Hematopoietic multipotent progenitor cell treated with erythropoietin and hydrocortisone succinate and interleukin-3 and kit ligand, for 15 days (in vitro differentiated cells): ENCODE measurements at regions not wholly inside any gene's neighbourhood (a gene's known extent, or its start where the extent isn't known, plus 50 kb on each side); places are given as distances from the start of the nearest gene placed in this dataset.
"Not testable (repeated sequence)": the region's sequence is repeated elsewhere in the genome, so short reads cannot be mapped to it uniquely, and the experiment has no call there.

Source experiments
- DNase-seq: peaks from one replicate; pipeline ENCODE4 v3.0.0-alpha.2; 2015; ENCODE audit warnings: low spot score

DNA sequence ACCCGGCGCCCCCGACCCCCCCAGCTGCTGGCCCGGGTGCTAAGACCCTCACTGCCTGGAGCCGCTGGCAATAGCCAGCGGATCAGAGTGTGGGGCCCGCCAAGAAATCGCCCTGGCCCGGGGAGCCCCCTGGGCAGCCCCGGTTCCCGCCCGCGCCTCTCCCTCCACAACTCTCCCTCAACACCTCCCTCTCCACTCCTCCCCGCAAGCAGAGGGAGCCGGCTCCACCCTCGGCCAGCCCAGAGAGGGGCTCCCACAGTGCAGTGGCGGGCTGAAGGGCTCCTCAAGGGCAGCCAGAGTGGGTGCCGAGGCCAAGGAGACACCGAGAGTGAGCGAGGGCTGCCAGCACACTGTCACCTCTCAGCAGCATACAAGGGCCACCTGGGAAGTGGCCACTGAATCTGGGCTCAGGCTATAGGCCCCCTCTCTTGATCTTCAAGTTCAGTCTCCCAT lies 385.5 kb downstream of the SEC14L1 start:
- no peak for DNase-seq

GRCh38 chr17:77526728-77527350 lies 386.1 kb downstream of the SEC14L1 start:
- no peak for DNase-seq

DNA sequence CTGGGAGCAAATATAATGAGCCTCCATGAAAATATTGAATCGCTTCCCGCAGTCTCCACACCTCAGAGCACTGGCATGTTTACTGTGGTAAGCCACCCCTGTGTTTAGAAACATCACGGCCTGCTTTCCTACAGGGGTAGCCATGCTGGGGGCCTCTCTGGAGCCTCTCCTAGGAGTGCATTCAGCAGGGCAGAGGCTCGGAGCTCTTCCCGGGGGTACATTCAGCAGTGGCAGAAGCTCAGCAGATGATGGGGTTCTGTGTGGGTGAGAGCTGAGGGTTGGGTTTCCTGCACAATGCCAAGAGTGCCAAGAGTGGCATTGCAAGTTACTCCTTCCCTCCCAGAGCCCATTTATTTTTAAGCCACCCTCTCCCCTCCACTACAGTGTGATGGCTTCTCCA lies 386.6 kb downstream of the SEC14L1 start:
- no peak for DNase-seq

- DNase-seq = no peak
These were observed 387.2 kb downstream of the SEC14L1 start for GRCh38 chr17:77527836-77528505.

GRCh38 chr17:77528516-77529327 lies 388.0 kb downstream of the SEC14L1 start:
- no peak for DNase-seq

DNA sequence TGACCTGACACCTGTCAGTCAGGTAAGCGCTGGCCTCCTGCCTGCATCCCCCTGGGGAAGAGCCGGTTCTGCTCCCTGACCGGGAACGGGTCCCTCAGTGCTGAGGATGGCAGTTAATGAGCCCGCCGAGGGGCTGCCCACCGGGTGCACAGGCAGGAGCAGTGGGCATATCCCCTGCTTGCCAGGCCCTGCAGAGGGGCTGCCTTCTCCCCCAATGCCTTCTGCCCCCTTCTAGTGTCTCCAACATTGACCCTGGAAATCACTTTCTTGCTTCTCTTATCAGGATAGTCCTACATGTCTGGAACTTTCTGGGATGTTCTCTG lies 388.5 kb downstream of the SEC14L1 start:
- no peak for DNase-seq

- no peak for DNase-seq
These were observed 389.8 kb downstream of the SEC14L1 start for GRCh38 chr17:77530591-77530990.

DNA sequence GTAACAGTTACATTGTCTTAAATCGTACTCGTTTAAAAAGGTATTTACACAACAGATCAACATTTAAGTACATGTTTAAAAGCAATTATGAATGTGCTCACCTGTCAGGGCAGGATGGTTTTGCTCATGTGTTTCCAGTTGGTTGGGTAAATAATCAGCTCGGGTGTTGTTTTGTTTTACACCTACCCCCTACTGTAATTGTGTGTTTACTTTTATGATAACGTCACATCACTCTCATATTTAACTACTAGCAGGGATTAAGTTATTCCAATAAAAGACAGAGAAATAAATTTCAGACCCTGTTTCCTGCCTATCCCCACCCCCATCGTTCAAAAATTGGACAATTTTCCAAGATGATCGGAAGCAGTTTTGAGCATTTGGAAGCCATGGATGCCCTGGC lies 390.2 kb downstream of the SEC14L1 start:
- no peak for DNase-seq

GRCh38 chr17:77531641-77532040 lies 390.9 kb downstream of the SEC14L1 start:
- DNase-seq = no peak

- not testable (repeated sequence) for DNase-seq
These were observed 392.9 kb downstream of the SEC14L1 start for GRCh38 chr17:77533697-77534096.

GRCh38 chr17:77534137-77534536 lies 393.4 kb downstream of the SEC14L1 start:
- no peak for DNase-seq

DNA sequence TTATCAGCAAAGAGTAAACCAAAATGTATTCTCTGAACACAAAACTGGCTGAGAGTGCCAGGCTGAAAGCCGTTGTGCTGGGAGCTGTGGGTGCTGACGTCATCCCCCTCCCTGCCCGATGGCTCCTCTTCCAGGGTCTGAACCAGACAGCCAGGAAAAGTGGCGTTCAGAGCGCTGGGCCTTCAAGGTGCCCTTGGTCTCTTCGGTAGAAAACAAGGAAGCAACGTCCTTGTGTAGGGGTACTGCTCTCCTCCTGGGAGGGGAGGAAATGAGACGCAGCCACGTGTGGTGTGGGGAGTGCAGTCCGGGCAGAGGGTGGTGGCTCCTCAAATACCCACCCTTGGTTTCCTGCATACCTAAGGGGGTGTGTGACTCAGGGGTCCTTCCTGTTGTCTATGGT lies 394.7 kb downstream of the SEC14L1 start:
- no peak for DNase-seq

- DNase-seq = no peak
These were observed 395.1 kb downstream of the SEC14L1 start for GRCh38 chr17:77535892-77536291.

- no peak for DNase-seq
These were observed 396.8 kb downstream of the SEC14L1 start for GRCh38 chr17:77537566-77537965.

- DNase-seq = no peak
These were observed 399.8 kb downstream of the SEC14L1 start for GRCh38 chr17:77540531-77540930.

GRCh38 chr17:77540975-77541374 lies 400.2 kb downstream of the SEC14L1 start:
- no peak for DNase-seq

DNA sequence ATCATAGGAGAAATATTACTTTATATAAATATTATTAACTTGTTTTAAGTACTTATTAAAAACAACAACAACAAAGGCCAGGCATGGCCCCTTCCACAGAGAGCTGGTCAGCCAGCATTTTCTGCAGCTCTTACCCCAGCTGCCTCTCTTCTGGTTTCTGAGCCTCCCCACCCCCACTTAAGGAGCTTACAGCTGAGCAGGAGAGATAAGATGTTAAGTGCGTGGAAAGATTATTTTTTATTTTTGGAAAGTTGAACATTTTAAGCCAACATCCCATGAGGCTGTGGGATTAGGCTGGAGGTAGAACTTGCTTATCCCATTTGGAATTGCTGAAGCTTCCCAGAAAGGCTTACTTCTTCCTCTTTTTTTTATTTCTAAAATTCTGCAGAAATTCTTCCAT lies 401.2 kb downstream of the SEC14L1 start:
- peak; percentile 72 for DNase-seq

DNA sequence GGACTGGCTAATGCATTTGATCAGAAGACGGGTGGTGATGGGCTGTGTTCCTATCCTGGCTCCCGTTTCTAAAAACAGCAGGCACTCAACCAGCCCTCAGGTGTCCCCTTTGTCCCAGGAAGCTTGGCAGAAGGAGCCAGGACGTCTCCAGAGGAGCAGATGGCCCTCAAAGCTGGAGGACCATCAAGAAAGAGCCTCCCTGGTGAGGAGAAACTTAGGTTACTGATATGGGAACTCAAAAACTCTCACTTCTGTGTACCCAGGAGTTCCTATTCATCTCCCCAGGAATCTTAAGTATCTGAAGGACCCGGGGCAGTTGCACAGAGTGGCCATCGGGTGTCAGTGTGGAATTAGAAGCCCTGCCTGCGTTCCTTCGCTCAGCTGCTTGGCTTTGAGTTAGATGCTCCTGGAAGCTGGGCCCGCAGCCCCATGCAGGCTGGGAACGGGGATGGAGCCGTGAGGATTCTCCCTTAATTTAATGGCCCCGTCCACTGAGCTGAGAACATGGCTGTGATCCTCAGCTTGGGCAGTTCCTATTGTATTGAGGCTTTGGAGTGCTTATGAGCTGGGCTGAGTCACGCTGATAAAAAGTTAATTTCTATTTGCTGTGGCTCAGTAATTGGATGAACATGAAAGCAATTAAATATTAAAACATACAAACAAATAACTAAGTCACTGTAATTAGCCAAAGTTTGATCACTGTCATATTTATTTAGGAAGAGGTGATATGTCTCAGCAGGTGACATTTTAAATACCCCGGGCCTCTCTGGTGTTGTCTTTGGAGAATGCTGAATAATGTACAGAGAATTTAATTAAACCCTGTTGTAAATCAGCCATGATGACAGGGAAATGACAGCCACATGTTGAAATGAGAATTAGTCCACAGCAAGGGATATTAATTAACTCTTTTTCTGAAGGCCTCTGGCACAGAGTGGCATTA lies 402.1 kb downstream of the SEC14L1 start:
- DNase-seq = peak; percentile 86

DNA sequence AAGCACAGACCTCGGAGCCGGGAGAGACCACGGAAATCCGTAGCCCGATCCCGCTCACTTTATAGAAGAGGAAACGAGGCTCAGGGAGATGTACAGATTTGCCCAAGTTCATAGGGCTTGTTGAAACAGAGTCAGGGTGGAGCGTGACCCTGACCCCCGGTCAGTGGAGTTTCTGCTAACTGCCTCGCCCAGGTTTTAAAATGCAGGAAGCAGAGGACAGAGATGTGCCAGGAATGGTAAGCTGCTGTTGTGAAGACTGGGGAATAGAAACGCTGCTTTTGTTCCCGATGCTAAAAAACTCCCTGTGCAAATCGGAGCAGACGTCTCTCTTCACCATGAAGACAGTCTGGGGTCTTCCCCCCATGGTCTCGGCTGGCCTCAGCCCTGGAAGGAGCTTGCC lies 403.0 kb downstream of the SEC14L1 start:
- no peak for DNase-seq

- no peak for DNase-seq
These were observed 403.8 kb downstream of the SEC14L1 start for GRCh38 chr17:77544347-77545110.

GRCh38 chr17:77546772-77547241 lies 406.0 kb downstream of the SEC14L1 start:
- DNase-seq = no peak
